ENCODE measurements at regions not wholly inside any gene's neighbourhood (a gene's known extent, or its start where the extent isn't known, plus 50 kb on each side); places are given as distances from the start of the nearest gene placed in this dataset.

- intact Hi-C loops (cut with micrococcal nuclease): no loop called here
- peaks cover 39% of the 10 kb centered on the region for H3K27me3 Mint-ChIP-seq (ENCODE audit: low read depth)
- H3K4me3 Mint-ChIP-seq (ENCODE audit: low read depth): peak overlapping the region; percentile 33
- no peaks in the 10 kb centered on the region for H3K36me3 Mint-ChIP-seq (ENCODE audit: low read depth)
- H3K27ac Mint-ChIP-seq: no peak overlapping the region
- no peaks in the 10 kb centered on the region for H3K9me3 Mint-ChIP-seq
- H3K4me1 Mint-ChIP-seq (ENCODE audit: low read depth): peaks cover 12% of the 10 kb centered on the region
- DNase-seq (ENCODE audit: low spot score): no peak
These were observed 631.5 kb downstream of the NYAP2 start for GRCh38 chr2:226030788-226031646.

GRCh38 chr2:226030369-226030768 is 630.9 kb downstream of the NYAP2 start:
- Mint-ChIP-seq H3K27me3 (ENCODE audit: low read depth) (peaks cover 39% of the 10 kb centered on the region), H3K27ac (no peak overlapping the region), H3K4me3 (ENCODE audit: low read depth) (no peak overlapping the region), H3K4me1 (ENCODE audit: low read depth) (peaks cover 12% of the 10 kb centered on the region), H3K36me3 (ENCODE audit: low read depth) (no peaks in the 10 kb centered on the region), H3K9me3 (no peaks in the 10 kb centered on the region)
- intact Hi-C loops (cut with micrococcal nuclease): no loop called here
- DNase-seq (ENCODE audit: low spot score): no peak

- intact Hi-C loops (cut with micrococcal nuclease): no loop called here
- Mint-ChIP-seq H3K27ac (no peak overlapping the region), H3K36me3 (ENCODE audit: low read depth) (no peaks in the 10 kb centered on the region), H3K27me3 (ENCODE audit: low read depth) (peaks cover 5% of the 10 kb centered on the region), H3K4me3 (ENCODE audit: low read depth) (no peak overlapping the region), H3K9me3 (no peaks in the 10 kb centered on the region), H3K4me1 (ENCODE audit: low read depth) (no peaks in the 10 kb centered on the region)
- DNase-seq (ENCODE audit: low spot score): no peak
These were observed 624.4 kb downstream of the NYAP2 start for GRCh38 chr2:226023946-226024345.

GRCh38 chr2:226023383-226023782 is 623.9 kb downstream of the NYAP2 start:
- Mint-ChIP-seq H3K36me3 (ENCODE audit: low read depth) (no peaks in the 10 kb centered on the region), H3K27ac (no peak overlapping the region), H3K4me1 (ENCODE audit: low read depth) (no peaks in the 10 kb centered on the region), H3K4me3 (ENCODE audit: low read depth) (no peak overlapping the region), H3K9me3 (no peaks in the 10 kb centered on the region), H3K27me3 (ENCODE audit: low read depth) (peaks cover 2% of the 10 kb centered on the region)
- DNase-seq (ENCODE audit: low spot score): no peak
- intact Hi-C loops (cut with micrococcal nuclease): no loop called here

GRCh38 chr2:226020956-226021355 is 621.4 kb downstream of the NYAP2 start:
- Mint-ChIP-seq H3K9me3 (no peaks in the 10 kb centered on the region), H3K27me3 (ENCODE audit: low read depth) (no peaks in the 10 kb centered on the region)
- intact Hi-C loops (cut with micrococcal nuclease): no loop called here

GRCh38 chr2:226020176-226020575 is 620.7 kb downstream of the NYAP2 start:
- H3K27ac Mint-ChIP-seq: no peak overlapping the region
- no peaks in the 10 kb centered on the region for H3K4me1 Mint-ChIP-seq (ENCODE audit: low read depth)
- no peaks in the 10 kb centered on the region for H3K27me3 Mint-ChIP-seq (ENCODE audit: low read depth)
- no peaks in the 10 kb centered on the region for H3K9me3 Mint-ChIP-seq
- DNase-seq (ENCODE audit: low spot score): no peak
- no peaks in the 10 kb centered on the region for H3K36me3 Mint-ChIP-seq (ENCODE audit: low read depth)
- H3K4me3 Mint-ChIP-seq (ENCODE audit: low read depth): no peak overlapping the region
- intact Hi-C loops (cut with micrococcal nuclease): no loop called here

More at GRCh38 chr2:226020956-226021355, 621.4 kb downstream of the NYAP2 start:
- no peak for DNase-seq (ENCODE audit: low spot score)
- Mint-ChIP-seq H3K36me3 (ENCODE audit: low read depth) (no peaks in the 10 kb centered on the region), H3K27ac (no peak overlapping the region), H3K4me3 (ENCODE audit: low read depth) (no peak overlapping the region), H3K4me1 (ENCODE audit: low read depth) (no peaks in the 10 kb centered on the region)

- H3K9me3 Mint-ChIP-seq: no peaks in the 10 kb centered on the region
- no peaks in the 10 kb centered on the region for H3K36me3 Mint-ChIP-seq (ENCODE audit: low read depth)
- H3K4me1 Mint-ChIP-seq (ENCODE audit: low read depth): no peaks in the 10 kb centered on the region
- intact Hi-C loops (cut with micrococcal nuclease): no loop called here
- no peak overlapping the region for H3K4me3 Mint-ChIP-seq (ENCODE audit: low read depth)
- H3K27ac Mint-ChIP-seq: no peak overlapping the region
- no peaks in the 10 kb centered on the region for H3K27me3 Mint-ChIP-seq (ENCODE audit: low read depth)
- no peak for DNase-seq (ENCODE audit: low spot score)
These were observed 619.1 kb downstream of the NYAP2 start for GRCh38 chr2:226018641-226019040.

GRCh38 chr2:226017537-226017936 is 618.0 kb downstream of the NYAP2 start:
- H3K4me1 Mint-ChIP-seq (ENCODE audit: low read depth): no peaks in the 10 kb centered on the region
- no peak overlapping the region for H3K4me3 Mint-ChIP-seq (ENCODE audit: low read depth)
- no peaks in the 10 kb centered on the region for H3K36me3 Mint-ChIP-seq (ENCODE audit: low read depth)
- H3K27me3 Mint-ChIP-seq (ENCODE audit: low read depth): no peaks in the 10 kb centered on the region
- H3K9me3 Mint-ChIP-seq: no peaks in the 10 kb centered on the region
- no peak overlapping the region for H3K27ac Mint-ChIP-seq
- intact Hi-C loops (cut with micrococcal nuclease): no loop called here
- no peak for DNase-seq (ENCODE audit: low spot score)

GRCh38 chr2:226017107-226017506 is 617.6 kb downstream of the NYAP2 start:
- Mint-ChIP-seq H3K27me3 (ENCODE audit: low read depth) (no peaks in the 10 kb centered on the region), H3K4me3 (ENCODE audit: low read depth) (no peak overlapping the region), H3K9me3 (no peaks in the 10 kb centered on the region), H3K27ac (no peak overlapping the region), H3K36me3 (ENCODE audit: low read depth) (no peaks in the 10 kb centered on the region), H3K4me1 (ENCODE audit: low read depth) (no peaks in the 10 kb centered on the region)
- no peak for DNase-seq (ENCODE audit: low spot score)
- intact Hi-C loops (cut with micrococcal nuclease): no loop called here

GRCh38 chr2:226011716-226012450 is 612.4 kb downstream of the NYAP2 start:
- H3K27ac Mint-ChIP-seq: no peak overlapping the region
- intact Hi-C loops (cut with micrococcal nuclease): no loop called here
- DNase-seq (ENCODE audit: low spot score): no peak
- no peaks in the 10 kb centered on the region for H3K27me3 Mint-ChIP-seq (ENCODE audit: low read depth)
- H3K36me3 Mint-ChIP-seq (ENCODE audit: low read depth): no peaks in the 10 kb centered on the region
- H3K4me1 Mint-ChIP-seq (ENCODE audit: low read depth): no peaks in the 10 kb centered on the region
- H3K4me3 Mint-ChIP-seq (ENCODE audit: low read depth): no peak overlapping the region
- H3K9me3 Mint-ChIP-seq: no peaks in the 10 kb centered on the region

GRCh38 chr2:226002438-226002837 is 602.9 kb downstream of the NYAP2 start:
- intact Hi-C loops (cut with micrococcal nuclease): no loop called here
- no peak for DNase-seq (ENCODE audit: low spot score)

GRCh38 chr2:226001716-226002115 is 602.2 kb downstream of the NYAP2 start:
- no peaks in the 10 kb centered on the region for H3K27me3 Mint-ChIP-seq (ENCODE audit: low read depth)
- no peaks in the 10 kb centered on the region for H3K36me3 Mint-ChIP-seq (ENCODE audit: low read depth)
- no peaks in the 10 kb centered on the region for H3K9me3 Mint-ChIP-seq
- intact Hi-C loops (cut with micrococcal nuclease): no loop called here
- no peak overlapping the region for H3K27ac Mint-ChIP-seq
- no peak for DNase-seq (ENCODE audit: low spot score)
- no peak overlapping the region for H3K4me3 Mint-ChIP-seq (ENCODE audit: low read depth)
- H3K4me1 Mint-ChIP-seq (ENCODE audit: low read depth): no peaks in the 10 kb centered on the region

More at GRCh38 chr2:226002438-226002837, 602.9 kb downstream of the NYAP2 start:
- no peaks in the 10 kb centered on the region for H3K27me3 Mint-ChIP-seq (ENCODE audit: low read depth)
- no peak overlapping the region for H3K27ac Mint-ChIP-seq
- H3K36me3 Mint-ChIP-seq (ENCODE audit: low read depth): no peaks in the 10 kb centered on the region
- H3K4me3 Mint-ChIP-seq (ENCODE audit: low read depth): no peak overlapping the region
- no peaks in the 10 kb centered on the region for H3K9me3 Mint-ChIP-seq
- H3K4me1 Mint-ChIP-seq (ENCODE audit: low read depth): no peaks in the 10 kb centered on the region

- intact Hi-C loops (cut with micrococcal nuclease): no loop called here
- Mint-ChIP-seq H3K4me3 (ENCODE audit: low read depth) (no peak overlapping the region), H3K4me1 (ENCODE audit: low read depth) (no peaks in the 10 kb centered on the region), H3K27ac (no peak overlapping the region), H3K36me3 (ENCODE audit: low read depth) (no peaks in the 10 kb centered on the region), H3K9me3 (no peaks in the 10 kb centered on the region), H3K27me3 (ENCODE audit: low read depth) (no peaks in the 10 kb centered on the region)
- DNase-seq (ENCODE audit: low spot score): no peak
These were observed 600.2 kb downstream of the NYAP2 start for GRCh38 chr2:225999692-226000091.
